HT1080 (cell line): ENCODE measurements at regions not wholly inside any gene's neighbourhood (a gene's known extent, or its start where the extent isn't known, plus 50 kb on each side); places are given as distances from the start of the nearest gene placed in this dataset.

ENCODE experiments used
- DNase-seq: peaks from one replicate; pipeline ENCODE4 v3.0.0-alpha.2; 2015; ENCODE audit warnings: low read depth

- no peak for DNase-seq
These were observed 104.4 kb upstream of the TAB2 start for GRCh38 chr6:149212892-149213801.

GRCh38 chr6:149213829-149214228 is 103.7 kb upstream of the TAB2 start:
- peak; percentile 21 for DNase-seq

GRCh38 chr6:149216459-149216858 is 101.1 kb upstream of the TAB2 start:
- no peak for DNase-seq

- DNase-seq, result peak; percentile 11
These were observed 100.0 kb upstream of the TAB2 start for GRCh38 chr6:149217466-149217888.

- no peak for DNase-seq
These were observed 99.0 kb upstream of the TAB2 start for GRCh38 chr6:149218471-149218870.

GRCh38 chr6:149218915-149219314 is 98.6 kb upstream of the TAB2 start:
- no peak for DNase-seq

- no peak for DNase-seq
These were observed 96.4 kb upstream of the TAB2 start for GRCh38 chr6:149220882-149221773.

- peak; percentile 37 for DNase-seq
These were observed 95.8 kb upstream of the TAB2 start for GRCh38 chr6:149221774-149222070.

GRCh38 chr6:149223120-149223903 is 94.2 kb upstream of the TAB2 start:
- no peak for DNase-seq

GRCh38 chr6:149223904-149224351 is 93.6 kb upstream of the TAB2 start:
- no peak for DNase-seq

GRCh38 chr6:149224399-149224798 is 93.1 kb upstream of the TAB2 start:
- no peak for DNase-seq

- no peak for DNase-seq
These were observed 92.1 kb upstream of the TAB2 start for GRCh38 chr6:149225370-149225769.

GRCh38 chr6:149225946-149226345 is 91.6 kb upstream of the TAB2 start:
- no peak for DNase-seq

GRCh38 chr6:149227796-149228195 is 89.7 kb upstream of the TAB2 start:
- no peak for DNase-seq

- no peak for DNase-seq
These were observed 89.1 kb upstream of the TAB2 start for GRCh38 chr6:149228311-149228955.

GRCh38 chr6:149229096-149229495 is 88.4 kb upstream of the TAB2 start:
- DNase-seq, result no peak

GRCh38 chr6:149230712-149231460 is 86.6 kb upstream of the TAB2 start:
- no peak for DNase-seq

- DNase-seq, result no peak
These were observed 85.7 kb upstream of the TAB2 start for GRCh38 chr6:149231778-149232177.

GRCh38 chr6:149233056-149233715 is 84.3 kb upstream of the TAB2 start:
- DNase-seq, result peak; percentile 99
